ENCODE measurements at regions not wholly inside any gene's neighbourhood (a gene's known extent, or its start where the extent isn't known, plus 50 kb on each side); places are given as distances from the start of the nearest gene placed in this dataset.

DNA sequence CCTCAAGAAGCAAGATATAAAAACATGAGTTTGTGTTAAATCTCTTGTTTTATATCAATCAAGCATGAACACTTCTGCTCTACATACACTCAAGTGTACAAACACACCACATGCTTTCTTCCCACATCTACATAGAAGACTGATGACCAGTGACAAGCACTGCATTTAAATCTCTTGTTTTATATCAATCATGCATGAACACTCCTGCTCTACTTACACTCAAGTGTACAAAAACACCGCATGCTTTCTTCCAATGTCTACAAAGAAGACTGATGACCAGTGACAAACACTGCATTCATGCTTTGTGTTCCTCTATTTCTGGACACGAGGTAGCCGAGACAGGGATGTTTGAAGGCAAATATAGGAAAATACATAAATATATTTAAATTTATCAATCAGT is 642.0 kb upstream of the PFKP start:
- Histone ChIP-seq H2AK5ac (ENCODE audit: insufficient read length, low read length) (no peak overlapping the region), H3K27ac (ENCODE audit: insufficient read length, low read depth, low read length) (no peak overlapping the region), H2BK20ac (ENCODE audit: low read depth, low read length, poor library complexity, severe bottlenecking) (no peak overlapping the region), H3K79me2 (ENCODE audit: insufficient read depth, low read length) (no peaks in the 10 kb centered on the region), H3K56ac (ENCODE audit: insufficient read length, low read depth, low read length) (no peak overlapping the region), H4K20me1 (ENCODE audit: control insufficient read depth, insufficient read depth, insufficient read length) (no peaks in the 10 kb centered on the region), H4K8ac (replicated peaks; ENCODE audit: insufficient read length, low read depth, low read length) (no peak overlapping the region), H3K79me1 (ENCODE audit: insufficient read depth, low read depth, low read length, poor library complexity, severe bottlenecking) (no peaks in the 10 kb centered on the region), H3T11ph (ENCODE audit: low read length) (no peak overlapping the region), H3K9me3 (ENCODE audit: control insufficient read depth, low read depth, low read length) (no peaks in the 10 kb centered on the region), H3K23ac (ENCODE audit: insufficient read length, low read depth, low read length) (no peak overlapping the region), H3K18ac (ENCODE audit: insufficient read length, low read depth, low read length) (no peak overlapping the region), H4K5ac (ENCODE audit: insufficient read length, low read depth, low read length) (no peak overlapping the region), H2BK15ac (ENCODE audit: low read depth, low read length) (no peak overlapping the region), H4K91ac (ENCODE audit: insufficient read length, low read depth, low read length) (no peak overlapping the region), H3K4me2 (ENCODE audit: insufficient read depth, insufficient read length, low read length) (no peak overlapping the region), H2BK5ac (ENCODE audit: insufficient read length, low read length) (no peak overlapping the region), H2AFZ (ENCODE audit: low read length) (no peak overlapping the region), H3K27me3 (ENCODE audit: insufficient read depth, low read length) (no peaks in the 10 kb centered on the region), H3K14ac (ENCODE audit: insufficient read depth, low read length) (no peak overlapping the region), H3K9ac (ENCODE audit: extremely low read depth, insufficient read length, low read length) (no peak overlapping the region), H3K4ac (ENCODE audit: low read depth, low read length) (no peak overlapping the region), H2BK120ac (ENCODE audit: low read depth, low read length, poor library complexity, severe bottlenecking) (no peak overlapping the region), H3K4me1 (ENCODE audit: insufficient read depth, low read length) (no peaks in the 10 kb centered on the region), H3K23me2 (ENCODE audit: insufficient read length, low read depth, low read length, poor library complexity, severe bottlenecking) (no peaks in the 10 kb centered on the region), H2BK12ac (ENCODE audit: insufficient read length, low read depth, low read length) (no peak overlapping the region)
- Mint-ChIP-seq H3K36me3 (ENCODE audit: insufficient read depth in 1 of 3, low read depth in 3 of 3) (peaks cover 0 to 3% (median 0%) of the 10 kb centered on the region in 3 experiments; a peak in 1 of 7 replicates), H3K4me3 (no peak overlapping the region), H3K4me1 (no peaks in the 10 kb centered on the region), H3K9me3 (peaks cover 0 to 3% of the 10 kb centered on the region in 2 experiments; a peak in 3 of 5 replicates), H3K27me3 (ENCODE audit: low read depth) (no peaks in the 10 kb centered on the region; the same call in 1 of the 2 replicates), H3K27ac (no peak overlapping the region; a peak in 1 of 7 replicates)
- no peak for TF ChIP-seq CTCF (conservative IDR thresholded peaks at IDR 0.05)
- no CpG with 5 or more reads among the region's 3 CpGs for WGBS (ENCODE audit: extremely low coverage, insufficient read length, low lambda C conversion rate)
- DNase-seq: no peak
